H54 (cell line): ENCODE measurements at regions not wholly inside any gene's neighbourhood (a gene's known extent, or its start where the extent isn't known, plus 50 kb on each side); places are given as distances from the start of the nearest gene placed in this dataset.

Source experiments
- DNase-seq: peaks from one replicate; pipeline ENCODE4 v3.0.0; 2011; ENCODE audit warnings: low spot score, mixed read lengths; ENCODE audit not compliant: insufficient read length
- FAIRE-seq: peaks from 3 replicates; lab custom pipeline; 2011; peaks lifted over from hg19 to GRCh38; lab: Jason Lieb, UNC
- POLR2A ChIP-seq: IDR thresholded peaks from 2 replicates; pipeline ENCODE4 v1.6.1; 2011; ENCODE audit warnings: low read depth, mild to moderate bottlenecking, low read length

- FAIRE-seq (no peak), DNase-seq (no peak)
- no peak for TF ChIP-seq POLR2A
These were observed 57.2 kb downstream of the NKX6-1 start for GRCh38 chr4:84441758-84442377.

- DNase-seq (no peak), FAIRE-seq (no peak)
- no peak for TF ChIP-seq POLR2A
These were observed 59.1 kb downstream of the NKX6-1 start for GRCh38 chr4:84439996-84440395.

- FAIRE-seq, result no peak
These were observed 62.3 kb downstream of the NKX6-1 start for GRCh38 chr4:84436812-84437211.

GRCh38 chr4:84434344-84434743 is 64.7 kb downstream of the NKX6-1 start:
- DNase-seq (no peak), FAIRE-seq (no peak)
- TF ChIP-seq POLR2A, result no peak

More at GRCh38 chr4:84436812-84437211, 62.3 kb downstream of the NKX6-1 start:
- no peak for DNase-seq
- no peak for TF ChIP-seq POLR2A

DNA sequence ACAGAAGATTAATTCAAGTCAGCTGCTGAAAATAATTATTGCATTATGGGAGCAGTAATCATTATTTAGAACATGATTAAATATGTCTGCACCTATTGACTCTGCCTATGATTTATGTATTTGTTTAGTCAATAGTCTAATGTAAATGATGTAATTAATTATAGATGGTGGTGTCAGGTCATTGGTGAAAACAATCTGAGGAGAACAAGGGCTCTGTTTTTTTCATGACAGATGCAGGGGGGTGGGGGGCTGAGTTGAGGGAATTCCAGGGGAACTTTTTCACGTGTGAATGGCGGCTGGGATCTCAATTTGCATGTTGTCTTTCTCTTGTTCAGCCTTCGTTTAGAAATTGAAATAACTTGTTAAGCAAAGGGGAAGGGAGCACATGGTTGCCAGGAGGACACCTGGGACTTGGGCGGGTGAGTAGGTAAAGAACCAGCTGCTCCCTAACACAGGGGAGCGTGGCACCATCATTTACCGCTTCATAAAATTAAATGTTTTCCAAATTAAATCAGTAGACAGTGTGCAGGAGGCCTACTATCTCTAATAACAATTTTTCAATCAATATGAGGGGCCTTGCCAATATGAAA is 65.4 kb downstream of the NKX6-1 start:
- no peak for DNase-seq
- no peak for TF ChIP-seq POLR2A
- FAIRE-seq, result no peak

DNA sequence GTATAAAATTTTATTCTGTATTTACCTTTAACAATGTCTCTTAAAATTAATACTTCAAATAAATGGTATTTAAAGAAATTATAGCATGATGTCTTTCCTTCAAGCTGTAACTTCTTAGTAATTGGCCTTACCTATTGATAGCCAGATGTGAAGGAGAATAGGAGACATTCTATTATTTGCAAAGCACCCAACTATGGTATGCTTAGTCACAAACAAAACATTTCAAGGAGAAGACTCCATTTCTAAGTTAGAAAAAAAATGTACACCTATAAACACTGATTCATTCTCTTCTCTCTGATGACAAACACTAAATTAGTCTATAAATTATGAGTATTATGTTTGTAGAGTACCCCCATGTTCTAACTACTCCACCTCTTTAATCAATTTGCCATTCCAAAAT is 66.4 kb downstream of the NKX6-1 start:
- no peak for TF ChIP-seq POLR2A
- DNase-seq (no peak), FAIRE-seq (no peak)

DNA sequence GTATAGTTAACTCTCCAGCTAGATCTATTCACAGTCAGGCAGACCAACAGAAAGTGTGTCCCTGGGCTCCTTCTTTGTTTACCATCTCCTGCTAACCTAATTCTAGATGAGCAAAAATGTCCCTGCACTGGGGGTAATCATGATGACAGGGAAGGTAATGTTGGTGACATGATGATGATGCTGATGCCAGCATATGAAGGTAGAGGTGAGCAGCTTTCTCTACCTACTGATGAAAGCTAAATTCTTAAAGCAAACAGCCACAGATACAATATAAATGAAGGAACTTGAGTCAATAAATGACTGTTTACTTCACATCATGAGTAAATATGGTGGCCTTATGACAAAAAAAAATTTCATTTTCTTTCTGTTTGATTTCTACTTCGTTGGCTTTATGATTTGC is 78.5 kb downstream of the NKX6-1 start:
- DNase-seq (no peak), FAIRE-seq (no peak)
- TF ChIP-seq POLR2A, result no peak

DNA sequence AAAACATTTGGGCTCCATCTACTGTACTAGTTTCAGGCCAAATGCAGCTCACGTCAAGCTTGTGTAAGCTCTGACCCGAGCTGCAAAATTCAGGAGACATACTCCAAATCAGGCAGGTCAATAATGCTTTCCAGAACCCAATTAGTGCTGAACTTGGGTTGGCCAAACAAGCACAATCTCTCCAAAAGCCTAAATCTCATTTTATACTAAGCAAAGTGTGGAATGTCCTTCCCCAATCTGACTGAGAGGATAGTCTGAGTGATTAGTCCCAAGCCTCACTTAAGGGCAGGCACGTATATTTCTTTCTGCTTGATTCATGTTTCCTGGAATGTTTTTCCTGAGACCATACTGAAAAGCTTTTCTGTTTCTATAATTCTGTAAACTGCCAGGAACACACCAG is 79.9 kb downstream of the NKX6-1 start:
- FAIRE-seq, result no peak
- no peak for TF ChIP-seq POLR2A

DNA sequence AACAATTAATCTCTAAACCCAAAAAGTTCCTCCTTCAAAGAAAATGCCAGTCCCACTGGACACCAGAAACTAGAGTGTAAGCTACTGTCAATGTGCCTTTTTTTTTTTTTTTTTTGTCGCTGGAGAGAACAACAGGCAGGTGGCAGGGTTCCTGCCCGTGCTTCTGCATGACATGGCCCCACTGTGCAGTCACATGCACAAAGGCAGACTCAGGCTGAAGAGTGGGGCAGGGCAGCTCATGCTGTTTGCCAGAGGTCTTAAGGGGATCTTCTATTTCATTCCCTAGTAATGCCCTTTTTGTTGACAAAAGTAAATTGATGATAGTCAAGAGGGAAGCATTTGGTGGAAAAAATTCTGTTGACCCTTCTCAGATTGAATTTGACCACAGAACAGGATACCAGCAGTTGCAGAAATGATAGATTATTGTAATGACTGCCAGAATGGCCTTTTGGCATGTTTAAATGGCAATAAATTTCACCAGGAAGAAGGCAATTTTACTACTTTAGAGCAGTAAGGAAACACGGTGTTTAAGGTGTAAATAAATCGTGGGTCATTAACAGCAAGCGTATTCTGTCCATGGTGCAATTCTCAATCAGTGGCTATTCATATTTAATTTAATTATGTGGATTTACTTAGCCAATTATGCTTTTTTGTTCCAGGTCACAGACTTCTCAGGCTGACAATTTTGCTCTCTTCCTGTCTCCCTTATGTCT is 80.9 kb downstream of the NKX6-1 start:
- DNase-seq (no peak), FAIRE-seq (no peak)
- TF ChIP-seq POLR2A, result no peak

More for the DNA sequence above, 79.9 kb downstream of the NKX6-1 start:
- no peak for DNase-seq

DNA sequence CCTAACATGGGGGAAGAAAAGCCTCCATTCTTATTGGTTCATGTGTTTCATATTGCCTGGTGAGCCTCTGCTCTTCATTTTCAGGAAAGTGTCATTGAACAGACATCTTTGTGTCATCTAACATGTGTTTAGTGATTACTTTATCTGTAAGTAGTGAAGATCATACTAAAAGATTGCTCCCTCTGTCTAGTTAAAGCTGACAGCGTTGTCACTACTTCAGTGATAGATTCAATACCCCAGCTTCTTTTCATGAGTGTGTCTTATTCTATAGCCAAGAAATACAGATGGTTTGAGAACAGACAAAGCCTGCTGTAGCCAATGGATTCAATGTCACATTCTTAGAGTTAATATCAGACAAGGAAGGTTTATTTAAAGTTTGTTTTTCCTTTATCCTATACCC is 85.1 kb downstream of the NKX6-1 start:
- no peak for TF ChIP-seq POLR2A
- FAIRE-seq (no peak), DNase-seq (no peak)

- DNase-seq (no peak), FAIRE-seq (no peak)
- no peak for TF ChIP-seq POLR2A
These were observed 85.6 kb downstream of the NKX6-1 start for GRCh38 chr4:84413480-84413879.

GRCh38 chr4:84412062-84412461 is 87.0 kb downstream of the NKX6-1 start:
- FAIRE-seq (no peak), DNase-seq (no peak)
- TF ChIP-seq POLR2A, result no peak

- FAIRE-seq (no peak), DNase-seq (no peak)
- TF ChIP-seq POLR2A, result no peak
These were observed 91.3 kb downstream of the NKX6-1 start for GRCh38 chr4:84407554-84408407.

DNA sequence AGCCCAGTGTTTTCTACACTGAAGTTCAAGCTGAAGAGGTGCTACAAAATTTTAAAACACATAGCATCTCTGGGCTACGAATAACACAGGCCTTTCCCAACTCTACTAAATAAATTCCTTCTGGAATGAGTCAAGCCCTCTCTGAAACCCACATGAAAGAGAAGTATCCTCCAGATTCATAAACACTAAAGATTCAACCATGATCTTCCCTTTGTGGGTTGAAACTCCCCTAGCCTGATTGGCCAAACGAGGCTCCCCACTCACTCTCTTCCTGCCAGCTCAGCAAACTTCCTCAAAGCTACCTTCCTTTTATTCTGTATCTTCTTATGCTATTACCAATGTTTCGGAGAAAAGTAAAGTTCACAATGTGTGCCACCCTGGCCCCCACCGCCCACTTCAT is 95.4 kb downstream of the NKX6-1 start:
- no peak for TF ChIP-seq POLR2A
- no peak for DNase-seq
- no peak for FAIRE-seq
